ENCODE measurements at regions not wholly inside any gene's neighbourhood (a gene's known extent, or its start where the extent isn't known, plus 50 kb on each side); places are given as distances from the start of the nearest gene placed in this dataset.

GRCh38 chr2:192558637-192559036 is 363.9 kb upstream of the TMEFF2 start:
- no peak for TF ChIP-seq EZH2 (IDR thresholded peaks at IDR 0.05; ENCODE audit: borderline replicate concordance, low read depth, low read length, severe bottlenecking)
- no peak for TF ChIP-seq CTCF (IDR thresholded peaks at IDR 0.05; ENCODE audit: extremely low read depth in 1 of 2, insufficient read depth in 1 of 2, low read depth in 1 of 2, low read length in 2 of 2)
- no peak for TF ChIP-seq POLR2A (IDR thresholded peaks at IDR 0.05; ENCODE audit: low read depth, low read length)
- no peak for TF ChIP-seq JUN (IDR thresholded peaks at IDR 0.05; ENCODE audit: borderline replicate concordance, insufficient read depth, insufficient read length, low read depth)
- no peak for TF ChIP-seq MYC (IDR thresholded peaks at IDR 0.05; ENCODE audit: low read depth, low read length)
- no peak for TF ChIP-seq POLR2AphosphoS5 (IDR thresholded peaks at IDR 0.05; ENCODE audit: insufficient read depth, low read depth, low read length)

All from endothelial cell of umbilical vein (primary cell).